Panc1 (cell line): ENCODE measurements at regions not wholly inside any gene's neighbourhood (a gene's known extent, or its start where the extent isn't known, plus 50 kb on each side); places are given as distances from the start of the nearest gene placed in this dataset.

Experiments used
- ATAC-seq: fragments of 200-7000 bp; cut with Tn5 transposase; 2 replicates; pipeline ENCODE4 v1.9.1; 2020; ENCODE audit warnings: mild to moderate bottlenecking, moderate library complexity
- BruUV-seq: library from RNA; stranded (reverse); fragments of 400-500 nt; replicated peaks from 2 replicates; lab custom pipeline; 2021; lab: Mats Ljungman, UMichigan
- CTCF ChIA-PET: fragments of 300-600 bp; sonication (Branson Sonifier 250); formaldehyde crosslinking; loops from one replicate; lab custom pipeline; 2022; ENCODE audit warnings: antibody characterized with exemption; lab: Charles Lee
- POLR2A ChIA-PET: fragments of 300-600 bp; sonication (Branson Sonifier 250); formaldehyde crosslinking; loops from one replicate; lab custom pipeline; 2022; ENCODE audit warnings: antibody characterized with exemption; lab: Charles Lee
- DNase-seq: peaks from one replicate; pipeline ENCODE4 v3.0.0-alpha.2; 2010; ENCODE audit warnings: low read depth, low spot score
- H3K27ac ChIP-seq: 2 replicates; pipeline ENCODE4 v1.5.1; 2011; ENCODE audit warnings: mild to moderate bottlenecking, low read length, inconsistent platforms
- H3K27me3 ChIP-seq: fragments of 200-500 bp; sonication (Bioruptor generic); 2 replicates; pipeline ENCODE4 v1.6.0; 2014; ENCODE audit warnings: low read length, inconsistent platforms; ENCODE audit not compliant: control insufficient read depth, insufficient read depth
- H3K36me3 ChIP-seq: fragments of 200-500 bp; sonication (Bioruptor generic); 2 replicates; pipeline ENCODE4 v1.5.1; 2014; ENCODE audit warnings: inconsistent platforms, mild to moderate bottlenecking, low read length, moderate library complexity; ENCODE audit not compliant: control insufficient read depth, insufficient read depth
- H3K4me1 ChIP-seq: 2 replicates; pipeline ENCODE4 v1.5.1; 2011; ENCODE audit warnings: inconsistent platforms, mild to moderate bottlenecking, low read length, moderate library complexity; ENCODE audit not compliant: control insufficient read depth, insufficient read depth
- H3K4me3 ChIP-seq, 2 experiments: 2 replicates each; pipeline ENCODE4 v1.5.1; 2011 to 2012; ENCODE audit warnings: low read depth in 2 of 2, low read length in 2 of 2, mild to moderate bottlenecking in 2 of 2, inconsistent platforms in 1 of 2, moderate library complexity in 1 of 2
- H3K9me3 ChIP-seq: fragments of 200-500 bp; sonication (Bioruptor generic); 2 replicates; pipeline ENCODE4 v1.5.1; 2014; ENCODE audit warnings: low read depth, mild to moderate bottlenecking, inconsistent platforms, low read length, moderate library complexity; ENCODE audit not compliant: control insufficient read depth, insufficient read depth
- CTCF ChIP-seq: fragments of 450-650 bp; IDR thresholded peaks from 2 replicates; pipeline ENCODE4 v1.5.1; 2017; ENCODE audit warnings: mild to moderate bottlenecking
- POLR2AphosphoS5 ChIP-seq: IDR thresholded peaks from 2 replicates; pipeline ENCODE4 v1.6.1; 2012; ENCODE audit warnings: mild to moderate bottlenecking, low read depth, low read length, moderate library complexity
- REST ChIP-seq, 2 experiments: IDR thresholded peaks; 2 replicates each; pipeline ENCODE4 v1.6.1; 2011 to 2012; ENCODE audit warnings: low read depth in 2 of 2, control low read depth in 1 of 2, low read length in 1 of 2, mild to moderate bottlenecking in 1 of 2, moderate library complexity in 1 of 2; ENCODE audit not compliant: insufficient read depth in 1 of 2
- SIN3A ChIP-seq: IDR thresholded peaks from 2 replicates; pipeline ENCODE4 v1.6.1; 2012; ENCODE audit warnings: low read depth, mild to moderate bottlenecking, low read length, moderate library complexity, borderline replicate concordance; ENCODE audit not compliant: insufficient read depth
- TCF7L2 ChIP-seq: IDR thresholded peaks from 2 replicates; pipeline ENCODE4 v1.6.1; 2011; ENCODE audit warnings: mild to moderate bottlenecking, low read depth, low read length, inconsistent platforms
- in situ Hi-C: cut with HindIII; loops from 2 replicates; pipeline ENCODE4 v1.10.0; 2016; ENCODE audit warnings: low sequenced_read_pairs, low pct_unique_long_range_greater_than_20kb
- intact Hi-C: fragments of 100-400 bp; cut with micrococcal nuclease; formaldehyde crosslinking; loops from one replicate; pipeline ENCODE4 v1.10.0; 2022; ENCODE audit not compliant: unreplicated experiment

GRCh38 chr9:106653213-106653612 is 209.8 kb upstream of the ZNF462 start:
- TF ChIP-seq SIN3A: no peak
- TF ChIP-seq TCF7L2: no peak
- no peak for TF ChIP-seq CTCF
- TF ChIP-seq POLR2AphosphoS5: no peak
- TF ChIP-seq REST (IDR thresholded peaks at IDR 0.05; ENCODE audit: insufficient read depth in 1 of 2, low read depth in 2 of 2, low read length in 1 of 2): no peak
- no peaks in the 10 kb centered on the region for H3K9me3 ChIP-seq
- no peaks in the 10 kb centered on the region for H3K27me3 ChIP-seq
- no peak overlapping the region for H3K27ac ChIP-seq
- CTCF ChIA-PET: no interaction called here
- ATAC-seq (no peak), DNase-seq (no peak)
- H3K4me3 ChIP-seq: no peak overlapping the region
- in situ Hi-C loops: no loop called here
- H3K36me3 ChIP-seq: no peaks in the 10 kb centered on the region
- intact Hi-C loops: no loop called here
- BruUV-seq: no TSS peak
- no peaks in the 10 kb centered on the region for H3K4me1 ChIP-seq
- POLR2A ChIA-PET: no interaction called here

- H3K27ac ChIP-seq: no peak overlapping the region
- no TSS peak for BruUV-seq
- no peak overlapping the region for H3K4me3 ChIP-seq
- H3K36me3 ChIP-seq: no peaks in the 10 kb centered on the region
- in situ Hi-C loops: no loop called here
- TF ChIP-seq POLR2AphosphoS5 (no peak), CTCF (no peak), REST (IDR thresholded peaks at IDR 0.05; ENCODE audit: insufficient read depth in 1 of 2, low read depth in 2 of 2, low read length in 1 of 2) (no peak), TCF7L2 (no peak), SIN3A (no peak)
- no peaks in the 10 kb centered on the region for H3K27me3 ChIP-seq
- H3K9me3 ChIP-seq: no peaks in the 10 kb centered on the region
- intact Hi-C loops: no loop called here
- ChIA-PET POLR2A (no interaction called here), CTCF (no interaction called here)
- DNase-seq: no peak
- no peak for ATAC-seq
- no peaks in the 10 kb centered on the region for H3K4me1 ChIP-seq
Measured at GRCh38 chr9:106655966-106656365, 207.0 kb upstream of the ZNF462 start.
